GM12891 (cell line): ENCODE measurements at regions not wholly inside any gene's neighbourhood (a gene's known extent, or its start where the extent isn't known, plus 50 kb on each side); places are given as distances from the start of the nearest gene placed in this dataset.

ENCODE experiments used
- POLR2A ChIP-seq: IDR thresholded peaks from 2 replicates; pipeline ENCODE4 v1.6.1; 2011; ENCODE audit warnings: low read depth, low read length, control low read depth
- POLR2AphosphoS5 ChIP-seq: IDR thresholded peaks from 2 replicates; pipeline ENCODE4 v1.6.1; 2011; ENCODE audit warnings: low read depth, low read length, control low read depth

DNA sequence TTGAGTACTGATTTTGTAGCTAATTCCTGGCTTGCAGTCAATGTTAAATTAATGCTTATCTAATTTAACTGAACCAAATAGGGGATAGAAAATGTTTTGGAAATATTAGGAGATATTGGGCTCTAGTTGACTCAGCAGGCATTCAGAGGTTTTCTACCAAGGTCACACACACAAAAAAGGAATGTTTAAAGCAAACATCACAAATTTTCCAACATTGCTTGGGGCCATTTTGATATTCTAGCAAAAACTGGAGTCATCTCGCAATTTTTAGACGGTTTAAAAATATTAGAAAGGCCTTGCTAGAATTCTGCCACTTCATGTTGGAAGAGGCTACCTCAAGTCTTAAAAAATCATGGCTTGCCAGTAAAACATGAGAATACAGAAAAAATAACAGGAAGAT lies 2082.1 kb upstream of the RAG2 start:
- TF ChIP-seq POLR2A (no peak), POLR2AphosphoS5 (no peak)
